Posterior vena cava (tissue), 2 donors: ENCODE measurements at regions not wholly inside any gene's neighbourhood (a gene's known extent, or its start where the extent isn't known, plus 50 kb on each side); places are given as distances from the start of the nearest gene placed in this dataset.

Experiments used
- DNase-seq: peaks from one replicate; pipeline ENCODE4 v3.0.0-alpha.2; 2020; ENCODE audit warnings: low spot score
- intact Hi-C, 2 donors: fragments of 100-400 bp; cut with DNase I; formaldehyde crosslinking; loops; one replicate each; pipeline versions ENCODE4 v1.14.1 to v1.14.2; 2022 to 2023
- microRNA-seq, 2 donors: library from miRNA; unstranded; fragments of <30 nt; microRNA quantifications; one replicate each; pipeline ENCODE4 v1.2.0, GENCODE V29; 2020 to 2021; ENCODE audit warnings: borderline microRNAs expressed in 2 of 2
- donor health status: DM: yes; HTN: yes; CAD: no.
- donor health status: DM: yes; HTN: yes; CAD: no.

GRCh38 chr5:82332064-82332855 is 54.1 kb upstream of the RPS23 start:
- intact Hi-C loops = no loop called here
- no peak for DNase-seq

GRCh38 chr5:82331557-82331956 is 53.4 kb upstream of the RPS23 start:
- no peak for DNase-seq
- intact Hi-C loops = no loop called here

GRCh38 chr5:82330530-82331270 is 52.5 kb upstream of the RPS23 start:
- intact Hi-C loops = no loop called here
- no peak for DNase-seq

GRCh38 chr5:82329393-82329792 is 51.2 kb upstream of the RPS23 start:
- intact Hi-C loops = no loop called here

More at GRCh38 chr5:82329393-82329792, 51.2 kb upstream of the RPS23 start:
- DNase-seq = no peak

Small RNA genes lying in the stretch of these regions (microRNA-seq; reads per million reads assigned to microRNA genes)
- 0 reads per million in 2 donors for gene MIR3977
